H1 (cell line): ENCODE measurements at regions not wholly inside any gene's neighbourhood (a gene's known extent, or its start where the extent isn't known, plus 50 kb on each side); places are given as distances from the start of the nearest gene placed in this dataset.

Experiments
- CTCF ChIA-PET: fragments of 300-600 bp; sonication (Branson Sonifier 250); formaldehyde crosslinking; loops from one replicate; lab custom pipeline; 2021; ENCODE audit not compliant: partially characterized antibody; lab: Charles Lee
- POLR2A ChIA-PET: fragments of 300-600 bp; sonication (Branson Sonifier 250); formaldehyde crosslinking; loops from one replicate; lab custom pipeline; 2021; ENCODE audit warnings: inconsistent platforms; ENCODE audit not compliant: partially characterized antibody; lab: Charles Lee
- DNase-seq, 2 experiments: peaks; one replicate each; pipeline versions ENCODE4 v3.0.0 to v3.0.0-alpha.2; 2010 to 2022; ENCODE audit warnings: low spot score in 2 of 2, low read depth in 1 of 2, mixed read lengths in 1 of 2
- FAIRE-seq: peaks from 2 replicates; lab custom pipeline; 2011; peaks lifted over from hg19 to GRCh38; lab: Jason Lieb, UNC
- H2AFZ ChIP-seq: 2 replicates; pipeline ENCODE4 v1.8.1; 2012; ENCODE audit warnings: low read length, inconsistent platforms
- H2AK5ac ChIP-seq: 2 replicates; pipeline ENCODE4 v1.6.1; 2013; ENCODE audit warnings: low read depth, low read length
- H2BK120ac ChIP-seq: replicated peaks from 2 replicates; pipeline ENCODE3; 2013; ENCODE audit warnings: low read depth, low read length, inconsistent platforms
- H2BK12ac ChIP-seq: 2 replicates; pipeline ENCODE4 v1.6.1; 2013; ENCODE audit warnings: low read depth, low read length
- H2BK15ac ChIP-seq: 2 replicates; pipeline ENCODE4 v1.6.1; 2013; ENCODE audit warnings: low read length
- H2BK20ac ChIP-seq: 2 replicates; pipeline ENCODE4 v1.6.1; 2013; ENCODE audit warnings: low read length
- H2BK5ac ChIP-seq: 2 replicates; pipeline ENCODE4 v1.6.1; 2013; ENCODE audit warnings: low read depth, low read length
- H3K14ac ChIP-seq: 2 replicates; pipeline ENCODE4 v1.6.1; 2013; ENCODE audit warnings: inconsistent platforms; ENCODE audit not compliant: insufficient read length
- H3K18ac ChIP-seq: 2 replicates; pipeline ENCODE4 v1.6.1; 2013; ENCODE audit warnings: low read length; ENCODE audit errors: extremely low read depth
- H3K23ac ChIP-seq: 2 replicates; pipeline ENCODE4 v1.6.1; 2013; ENCODE audit warnings: inconsistent platforms; ENCODE audit not compliant: insufficient read length
- H3K23me2 ChIP-seq: 2 replicates; pipeline ENCODE4 v1.6.1; 2013; ENCODE audit warnings: low read depth, low read length
- H3K27ac ChIP-seq: 2 replicates; pipeline ENCODE4 v1.6.1; 2011; ENCODE audit warnings: low read depth, low read length, inconsistent platforms
- H3K27me3 ChIP-seq, 4 experiments: replicated peaks in 1 of 4; 1 replicate in 1 of 4; 2 replicates in 3 of 4; pipeline versions ENCODE4 v1.6.1 to v1.8.1; 2011 to 2013; ENCODE audit warnings: low read length in 3 of 4, mild to moderate bottlenecking in 3 of 4, inconsistent platforms in 2 of 4, mixed read lengths in 2 of 4, moderate library complexity in 1 of 4; ENCODE audit not compliant: control insufficient read depth in 3 of 4, insufficient read depth in 3 of 4; ENCODE audit errors: extremely low read depth in 1 of 4
- H3K36me3 ChIP-seq, 4 experiments: 2 replicates each; pipeline versions ENCODE4 v1.6.1 to v1.8.1; 2011 to 2013; ENCODE audit warnings: mild to moderate bottlenecking in 4 of 4, low read length in 3 of 4, moderate library complexity in 2 of 4, control low read depth in 1 of 4, inconsistent platforms in 1 of 4; ENCODE audit not compliant: insufficient read depth in 4 of 4, control insufficient read depth in 2 of 4
- H3K4ac ChIP-seq: replicated peaks from 2 replicates; pipeline ENCODE3; 2013; ENCODE audit warnings: low read length, low read depth, mixed read lengths, inconsistent platforms; ENCODE audit not compliant: insufficient read length
- H3K4me1 ChIP-seq, 4 experiments: replicated peaks in 1 of 4; 1 replicate in 1 of 4; 2 replicates in 3 of 4; pipeline versions ENCODE4 v1.6.1 to v1.8.1; 2011 to 2013; ENCODE audit warnings: low read length in 3 of 4, inconsistent platforms in 2 of 4, mixed read lengths in 1 of 4; ENCODE audit not compliant: insufficient read depth in 4 of 4, control insufficient read depth in 3 of 4
- H3K4me2 ChIP-seq, 2 experiments: 2 replicates each; pipeline versions ENCODE4 v1.6.1 to v1.8.1; 2011 to 2013; ENCODE audit warnings: low read depth in 2 of 2, low read length in 2 of 2, control low read depth in 1 of 2, inconsistent platforms in 1 of 2, mild to moderate bottlenecking in 1 of 2; ENCODE audit not compliant: insufficient read depth in 1 of 2
- H3K4me3 ChIP-seq, 4 experiments: fragments of 200-600, 300-600 bp in 1 of 4; sonication (generic), shearing (Covaris generic), sonication (Bioruptor Twin) in 1 of 4; 2 replicates each; pipeline versions ENCODE4 v1.5.1 to v1.8.1; 2011 to 2016; ENCODE audit warnings: low read length in 4 of 4, low read depth in 3 of 4, control low read depth in 2 of 4, inconsistent platforms in 2 of 4, mild to moderate bottlenecking in 2 of 4, mixed read lengths in 1 of 4, moderate library complexity in 1 of 4; ENCODE audit not compliant: insufficient read depth in 2 of 4; ENCODE audit errors: extremely low read depth in 1 of 4
- H3K56ac ChIP-seq: replicated peaks from 2 replicates; pipeline ENCODE3; 2013; ENCODE audit warnings: low read depth, mild to moderate bottlenecking, mixed read lengths, low read length, inconsistent platforms; ENCODE audit not compliant: insufficient read length
- H3K79me1 ChIP-seq: 2 replicates; pipeline ENCODE4 v1.6.1; 2013; ENCODE audit warnings: low read depth, low read length, control low read depth
- H3K79me2 ChIP-seq, 2 experiments: 2 replicates each; pipeline versions ENCODE4 v1.6.1 to v1.8.1; 2012 to 2013; ENCODE audit warnings: low read length in 2 of 2, mild to moderate bottlenecking in 2 of 2, inconsistent platforms in 1 of 2; ENCODE audit not compliant: insufficient read depth in 2 of 2, control insufficient read depth in 1 of 2
- H3K9ac ChIP-seq, 4 experiments: replicated peaks in 1 of 4; 1 replicate in 1 of 4; 2 replicates in 3 of 4; pipeline versions ENCODE4 v1.6.1 to v1.8.1; 2011 to 2013; ENCODE audit warnings: low read depth in 3 of 4, low read length in 3 of 4, control low read depth in 2 of 4, mild to moderate bottlenecking in 2 of 4, moderate library complexity in 2 of 4, inconsistent platforms in 1 of 4; ENCODE audit errors: extremely low read depth in 1 of 4
- H3K9me3 ChIP-seq, 2 experiments: 2 replicates each; pipeline versions ENCODE4 v1.6.1 to v1.8.1; 2012 to 2013; ENCODE audit warnings: mild to moderate bottlenecking in 2 of 2, moderate library complexity in 2 of 2, control low read depth in 1 of 2, inconsistent platforms in 1 of 2, low read depth in 1 of 2, low read length in 1 of 2, mixed read lengths in 1 of 2; ENCODE audit not compliant: insufficient read depth in 2 of 2
- H4K20me1 ChIP-seq, 2 experiments: replicated peaks in 1 of 2; 2 replicates each; pipeline versions ENCODE3 to v1.8.1; 2011 to 2013; ENCODE audit warnings: inconsistent platforms in 2 of 2, low read length in 2 of 2, mild to moderate bottlenecking in 1 of 2; ENCODE audit not compliant: insufficient read depth in 2 of 2, control insufficient read depth in 1 of 2
- H4K5ac ChIP-seq: 2 replicates; pipeline ENCODE4 v1.6.1; 2013; ENCODE audit warnings: low read length, low read depth, mixed read lengths, inconsistent platforms; ENCODE audit not compliant: insufficient read length
- H4K8ac ChIP-seq: 2 replicates; pipeline ENCODE4 v1.8.0; 2013; ENCODE audit warnings: mild to moderate bottlenecking, moderate library complexity, low read length, inconsistent platforms; ENCODE audit not compliant: insufficient read depth; ENCODE audit errors: extremely low read depth
- H4K91ac ChIP-seq: replicated peaks from 2 replicates; pipeline ENCODE3; 2013; ENCODE audit warnings: low read length, mixed read lengths, inconsistent platforms; ENCODE audit not compliant: insufficient read length
- CBX5 ChIP-seq: fragments of 300-800, 300-1000 bp; sonication (generic); IDR thresholded peaks from 2 replicates; pipeline ENCODE4 v1.7.1; 2016; ENCODE audit warnings: antibody characterized with exemption, low read length, low read depth
- CREB1 ChIP-seq: IDR thresholded peaks from 2 replicates; pipeline ENCODE4 v1.6.1; 2012; ENCODE audit warnings: inconsistent platforms
- CTBP2 ChIP-seq: IDR thresholded peaks from 2 replicates; pipeline ENCODE4 v1.7.0; 2011; ENCODE audit warnings: borderline replicate concordance, mild to moderate bottlenecking, moderate library complexity, mixed read lengths, low read length; ENCODE audit not compliant: insufficient read depth, insufficient read length
- HDAC6 ChIP-seq: IDR thresholded peaks from one replicate; pipeline ENCODE4 v1.7.1; 2012; ENCODE audit warnings: low read depth, mild to moderate bottlenecking, inconsistent platforms, low read length, moderate library complexity
- JUND ChIP-seq: IDR thresholded peaks from 2 replicates; pipeline ENCODE4 v1.6.1; 2011; ENCODE audit warnings: mild to moderate bottlenecking, improper control_type of control experiment, low read length
- PHF8 ChIP-seq: fragments of 200-600 bp; sonication (generic); conservative IDR thresholded peaks from 2 replicates; pipeline ENCODE4 v1.7.1; 2012; ENCODE audit warnings: low read depth, mild to moderate bottlenecking, inconsistent platforms, low read length, moderate library complexity
- POLR2A ChIP-seq, 2 experiments: IDR thresholded peaks; 1 replicate in 1 of 2; 2 replicates in 1 of 2; pipeline ENCODE4 v1.6.1; 2011; ENCODE audit warnings: low read depth in 2 of 2, low read length in 2 of 2, mild to moderate bottlenecking in 2 of 2; ENCODE audit errors: control extremely low read depth in 1 of 2
- SP1 ChIP-seq: IDR thresholded peaks from 2 replicates; pipeline ENCODE4 v1.6.1; 2011; ENCODE audit warnings: low read depth, low read length
- SUZ12 ChIP-seq: fragments of 200-600 bp; sonication (generic); IDR thresholded peaks from 2 replicates; pipeline ENCODE4 v1.6.1; 2012; ENCODE audit warnings: mild to moderate bottlenecking, inconsistent platforms, low read length, moderate library complexity, mixed read lengths
- TAF1 ChIP-seq: IDR thresholded peaks from 2 replicates; pipeline ENCODE4 v1.6.1; 2011; ENCODE audit warnings: mild to moderate bottlenecking, low read depth, low read length
- ZNF274 ChIP-seq: IDR thresholded peaks from 2 replicates; pipeline ENCODE4 v1.7.0; 2012; ENCODE audit warnings: low read length, borderline replicate concordance; ENCODE audit errors: extremely low read depth
- WGBS, 2 experiments: shearing (Covaris generic) in 1 of 2; methylation state at CpG; one replicate each; pipeline versions ENCODE4 v1.1.6 to v1.1.7; 2013 to 2015; ENCODE audit warnings: low lambda C conversion rate in 2 of 2, mixed read lengths in 2 of 2, inconsistent platforms in 1 of 2, low coverage in 1 of 2, missing lambda C conversion rate in 1 of 2; ENCODE audit not compliant: insufficient replicate concordance in 2 of 2, insufficient coverage in 1 of 2, insufficient read length in 1 of 2; ENCODE audit errors: extremely low coverage in 1 of 2, missing lambda C conversion rate in 1 of 2; 5-methylcytosine and 5-hydroxymethylcytosine counted together

GRCh38 chr6:117142995-117143394, 122.4 kb upstream of the VGLL2 start:
- Histone ChIP-seq H2BK12ac (no peak overlapping the region), H2BK120ac (no peak overlapping the region), H2AK5ac (no peak overlapping the region), H2BK15ac (no peak overlapping the region), H3K4me1 (peaks cover 0 to 6% (median 0%) of the 10 kb centered on the region in 4 experiments; a peak in 1 of 7 replicates), H4K5ac (no peak overlapping the region), H2AFZ (no peak overlapping the region), H3K79me1 (no peaks in the 10 kb centered on the region), H3K36me3 (no peaks in the 10 kb centered on the region)
- POLR2A ChIA-PET = no interaction called here
- no peak for TF ChIP-seq SP1
- TF ChIP-seq POLR2A (IDR thresholded peaks at IDR 0.05; ENCODE audit: control extremely low read depth in 1 of 2, low read depth in 2 of 2, low read length in 2 of 2) = no peak
- no peak for TF ChIP-seq ZNF274
- TF ChIP-seq CBX5 = no peak
- no peak for TF ChIP-seq CREB1
- TF ChIP-seq CTBP2 = no peak
- no peak for TF ChIP-seq SUZ12
- TF ChIP-seq PHF8 = no peak
- TF ChIP-seq TAF1 = no peak
- no peak for TF ChIP-seq HDAC6
- no peak for TF ChIP-seq JUND
- TF ChIP-seq, all 59 proteins: peak for 0
- peaks cover 7 to 12% of the 10 kb centered on the region in 2 experiments for H3K9me3 ChIP-seq
- H3K23ac ChIP-seq = no peak overlapping the region
- no peaks in the 10 kb centered on the region for H3K23me2 ChIP-seq
- no peak overlapping the region for H3K27ac ChIP-seq
- CTCF ChIA-PET = no interaction called here
- no peak overlapping the region for H3K14ac ChIP-seq
- DNase-seq (no peak), FAIRE-seq (no peak)
- H3K56ac ChIP-seq = no peak overlapping the region
- no peaks in the 10 kb centered on the region for H4K20me1 ChIP-seq
- H2BK20ac ChIP-seq = no peak overlapping the region
- no peak overlapping the region for H3K18ac ChIP-seq
- no peak overlapping the region for H3K4me3 ChIP-seq
- H4K8ac ChIP-seq = no peak overlapping the region
- no peak overlapping the region for H4K91ac ChIP-seq
- no peaks in the 10 kb centered on the region for H3K79me2 ChIP-seq
- no peak overlapping the region for H3K4ac ChIP-seq
- H3K4me2 ChIP-seq = no peak overlapping the region
- WGBS, 2 experiments = 83% methylated on average over 1 of the region's 1 CpG; no CpG with 5 or more reads in 1 of the 2 experiments
- no peak overlapping the region for H3K9ac ChIP-seq
- no peaks in the 10 kb centered on the region for H3K27me3 ChIP-seq
- H2BK5ac ChIP-seq = no peak overlapping the region
